GM18519 (cell line): ENCODE measurements at regions not wholly inside any gene's neighbourhood (a gene's known extent, or its start where the extent isn't known, plus 50 kb on each side); places are given as distances from the start of the nearest gene placed in this dataset.
"Not testable (repeated sequence)": the region's sequence is repeated elsewhere in the genome, so short reads cannot be mapped to it uniquely, and the experiment has no call there.

ENCODE experiments used
- ATAC-seq: cut with Tn5 transposase; IDR thresholded peaks from one replicate; pipeline ENCODE4 v1.9.1; 2021; ENCODE audit warnings: mild to moderate bottlenecking, moderate library complexity; ENCODE audit not compliant: unreplicated experiment, low FRiP score

DNA sequence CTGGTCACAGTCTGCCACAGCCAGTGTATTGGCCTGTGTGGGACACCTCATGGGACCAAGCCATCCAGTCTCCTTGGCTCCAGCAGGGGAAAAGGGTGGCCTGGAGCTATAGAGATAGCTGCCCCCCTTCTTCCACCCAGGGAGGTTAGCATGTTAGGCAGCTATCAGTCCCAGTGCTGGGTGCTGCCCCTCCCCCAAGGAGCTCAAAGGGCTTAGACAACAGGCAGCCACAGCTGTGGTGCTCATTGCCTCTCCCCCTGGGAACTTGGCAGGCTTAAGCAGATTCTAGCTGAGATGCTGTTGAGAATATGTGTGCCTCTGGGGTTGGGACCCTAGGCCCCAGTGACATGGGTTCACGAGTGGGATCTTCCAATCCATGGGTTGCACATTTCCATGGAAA lies 226.0 kb upstream of the PTGER4 start:
- no peak for ATAC-seq

DNA sequence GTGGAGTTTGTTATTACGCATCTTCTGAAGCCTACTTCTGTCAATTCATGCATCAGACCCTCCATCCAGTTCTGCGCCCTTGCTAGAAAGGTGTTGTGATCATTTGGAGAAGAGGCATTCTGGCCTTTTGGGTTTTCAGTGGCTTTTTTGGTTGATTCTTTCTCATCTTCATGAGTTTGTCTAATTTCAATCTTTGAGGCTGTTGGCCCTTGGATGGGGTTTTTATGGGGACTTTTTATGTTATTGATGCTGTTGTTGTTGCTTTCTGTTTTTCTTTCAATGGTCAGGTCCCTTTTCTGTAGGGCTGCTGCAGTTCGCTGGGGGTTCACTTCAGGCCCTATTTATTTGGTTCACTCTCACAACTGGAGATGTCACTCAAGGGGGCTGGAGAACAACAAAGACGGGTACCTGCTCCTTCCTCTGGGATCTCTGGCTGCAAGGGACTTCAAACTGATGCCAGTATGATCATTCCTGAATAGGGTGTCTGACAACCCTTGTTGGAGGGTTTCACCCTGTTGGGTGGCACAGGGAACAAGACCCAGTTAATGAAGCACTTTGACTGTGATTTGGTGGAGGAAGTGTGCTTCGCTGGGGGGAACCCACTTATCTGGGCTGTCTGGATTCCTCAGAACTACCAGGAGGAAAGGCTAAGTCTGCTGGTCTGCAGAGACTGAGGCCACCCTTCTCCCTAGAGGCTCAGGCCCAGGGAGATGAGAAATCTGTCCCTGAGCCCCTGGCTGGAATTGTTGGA lies 226.7 kb upstream of the PTGER4 start:
- no peak for ATAC-seq

DNA sequence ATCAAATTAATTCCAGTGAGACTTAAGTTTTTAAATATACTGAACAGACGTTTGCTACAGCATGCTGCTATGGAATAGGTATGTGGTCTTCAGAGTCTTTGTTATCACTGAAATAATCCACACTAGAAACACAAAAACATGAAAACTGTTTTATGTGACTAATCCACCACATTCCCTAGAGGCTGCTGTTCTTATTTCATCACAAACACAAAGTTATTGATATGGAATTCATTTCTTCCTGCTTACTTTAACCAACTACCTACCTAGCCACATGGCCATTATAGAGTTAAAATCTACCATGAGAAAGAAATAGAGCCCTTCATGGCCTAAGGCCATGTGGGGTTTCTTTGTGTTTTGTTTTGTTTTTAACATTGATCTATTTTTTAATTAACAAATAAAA lies 232.3 kb upstream of the PTGER4 start:
- no peak for ATAC-seq

DNA sequence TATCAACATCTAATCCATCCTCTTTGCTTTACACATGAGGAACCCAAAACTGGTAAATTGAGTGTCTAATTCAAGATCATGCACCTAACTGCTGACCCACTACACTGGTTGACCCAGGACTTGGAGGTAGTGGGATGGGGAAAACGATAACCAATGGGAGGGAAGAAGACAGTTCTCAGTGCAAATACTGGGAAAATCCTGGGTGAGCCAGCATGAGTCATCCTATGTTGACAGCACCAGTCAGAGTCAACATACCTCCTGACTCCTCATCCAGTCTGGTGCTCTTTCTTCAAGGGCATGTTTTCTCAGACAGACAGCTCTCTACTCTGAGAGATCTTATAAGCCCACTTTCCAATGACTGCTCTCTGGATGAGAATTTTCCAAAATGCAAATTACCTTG lies 232.8 kb upstream of the PTGER4 start:
- ATAC-seq = no peak

DNA sequence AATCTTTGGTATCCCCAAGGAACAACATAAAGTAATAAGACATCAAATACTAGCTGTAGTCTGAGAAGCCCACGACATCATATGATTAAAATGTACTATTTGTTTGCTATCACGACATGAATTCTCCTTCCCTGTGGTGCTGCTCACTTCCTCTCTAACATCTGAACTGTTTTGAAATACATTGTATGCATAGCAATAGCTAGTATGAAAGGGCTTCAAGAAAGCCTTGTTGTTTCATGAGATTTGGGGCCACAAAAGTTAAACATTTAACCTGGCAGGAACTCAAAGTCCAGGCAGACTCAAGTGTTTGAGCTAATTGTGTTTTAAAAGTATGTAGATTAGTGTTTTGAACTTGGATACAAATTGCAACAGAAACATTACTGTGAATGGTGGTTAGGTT lies 237.4 kb upstream of the PTGER4 start:
- no peak for ATAC-seq

DNA sequence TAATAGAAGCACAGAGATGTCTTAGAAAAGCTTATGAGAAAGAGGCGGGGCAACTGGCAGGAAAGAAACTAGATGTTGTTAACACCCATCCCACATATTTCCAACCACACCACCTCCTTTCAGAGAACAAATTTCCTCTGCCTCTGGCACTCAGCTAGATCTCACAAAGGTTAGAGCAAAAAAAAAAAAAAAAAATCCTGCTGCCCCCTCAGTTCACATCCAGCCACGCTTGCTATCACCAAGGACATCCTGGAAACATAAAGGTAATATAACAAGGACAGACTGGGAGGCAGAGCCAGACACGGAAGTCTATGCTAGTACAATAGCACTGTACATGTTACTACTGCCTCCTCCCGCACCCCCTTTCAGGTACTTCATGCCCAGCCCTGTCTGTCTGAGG lies 238.0 kb upstream of the PTGER4 start:
- no peak for ATAC-seq

DNA sequence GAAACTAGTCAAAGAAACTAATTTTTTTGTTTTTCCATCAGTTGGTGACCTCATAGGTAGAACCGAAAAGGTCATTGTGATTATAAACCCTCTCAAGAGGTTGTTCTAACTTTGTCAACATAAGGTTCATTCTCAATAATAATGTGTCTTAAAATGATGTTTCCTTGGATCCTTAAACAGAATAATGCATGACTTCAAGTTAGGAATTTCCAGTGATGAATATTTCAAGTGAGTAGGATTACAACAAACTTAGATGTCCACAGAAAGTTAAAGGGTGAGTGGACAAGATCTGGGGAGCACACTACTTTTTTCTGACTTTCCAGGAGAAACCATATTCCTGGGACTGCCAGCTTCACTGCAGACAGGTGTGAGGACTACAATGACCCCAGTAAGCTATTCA lies 239.0 kb upstream of the PTGER4 start:
- no peak for ATAC-seq

DNA sequence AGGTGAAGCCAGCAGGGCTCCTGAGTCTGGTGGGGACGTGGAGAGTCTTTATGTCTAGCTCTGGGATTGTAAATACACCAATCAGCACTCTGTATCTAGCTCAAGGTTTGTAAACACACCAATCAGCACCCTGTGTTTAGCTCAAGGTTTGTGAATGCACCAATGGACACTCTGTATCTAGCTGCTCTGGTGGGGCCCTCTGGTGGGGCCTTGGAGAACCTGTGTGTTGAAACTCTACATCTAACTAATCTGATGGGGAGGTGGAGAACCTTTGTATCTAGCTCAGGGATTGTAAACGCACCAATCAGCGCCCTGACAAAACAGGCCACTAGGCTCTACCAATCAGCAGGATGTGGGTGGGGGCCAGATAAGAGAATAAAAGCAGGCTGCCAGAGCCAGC lies 240.6 kb upstream of the PTGER4 start:
- ATAC-seq = not testable (repeated sequence)

DNA sequence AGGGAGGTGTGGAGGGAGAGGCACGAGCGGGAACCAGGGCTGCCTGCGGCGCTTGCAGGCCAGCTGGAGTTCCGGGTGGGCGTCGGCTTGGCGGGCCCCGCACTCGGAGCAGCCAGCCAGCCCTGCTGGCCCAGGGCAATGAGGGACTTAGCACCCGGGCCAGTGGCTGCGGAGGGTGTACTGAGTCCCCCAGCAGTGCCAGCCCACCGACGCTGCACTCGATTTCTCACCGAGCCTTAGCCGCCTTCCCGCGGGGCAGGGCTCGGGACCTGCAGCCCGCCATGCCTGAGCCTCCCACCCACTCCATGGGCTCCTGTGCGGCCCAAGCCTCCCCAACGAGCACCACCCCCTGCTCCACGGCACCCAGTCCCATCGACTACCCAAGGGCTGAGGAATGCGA lies 241.1 kb upstream of the PTGER4 start:
- not testable (repeated sequence) for ATAC-seq

DNA sequence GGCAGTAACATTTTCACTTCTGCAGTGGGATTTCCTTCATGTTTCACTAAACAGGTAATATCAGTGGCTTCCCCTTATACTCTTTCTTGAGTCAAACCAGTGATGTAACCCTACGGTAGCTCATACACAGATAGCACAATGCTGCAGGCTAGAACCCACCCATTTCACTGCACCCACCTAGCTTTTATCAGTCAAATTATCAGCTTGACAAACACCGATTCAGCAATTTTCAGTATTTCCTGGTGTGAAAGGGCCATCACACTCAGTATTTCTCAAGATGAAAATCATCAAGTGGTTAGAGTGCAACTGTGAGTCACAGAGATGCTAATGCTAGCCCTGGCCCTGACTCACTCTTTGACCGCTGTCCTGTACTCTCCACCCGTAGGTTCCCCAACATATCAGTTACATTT lies 242.3 kb upstream of the PTGER4 start:
- peak; percentile 68 for ATAC-seq

DNA sequence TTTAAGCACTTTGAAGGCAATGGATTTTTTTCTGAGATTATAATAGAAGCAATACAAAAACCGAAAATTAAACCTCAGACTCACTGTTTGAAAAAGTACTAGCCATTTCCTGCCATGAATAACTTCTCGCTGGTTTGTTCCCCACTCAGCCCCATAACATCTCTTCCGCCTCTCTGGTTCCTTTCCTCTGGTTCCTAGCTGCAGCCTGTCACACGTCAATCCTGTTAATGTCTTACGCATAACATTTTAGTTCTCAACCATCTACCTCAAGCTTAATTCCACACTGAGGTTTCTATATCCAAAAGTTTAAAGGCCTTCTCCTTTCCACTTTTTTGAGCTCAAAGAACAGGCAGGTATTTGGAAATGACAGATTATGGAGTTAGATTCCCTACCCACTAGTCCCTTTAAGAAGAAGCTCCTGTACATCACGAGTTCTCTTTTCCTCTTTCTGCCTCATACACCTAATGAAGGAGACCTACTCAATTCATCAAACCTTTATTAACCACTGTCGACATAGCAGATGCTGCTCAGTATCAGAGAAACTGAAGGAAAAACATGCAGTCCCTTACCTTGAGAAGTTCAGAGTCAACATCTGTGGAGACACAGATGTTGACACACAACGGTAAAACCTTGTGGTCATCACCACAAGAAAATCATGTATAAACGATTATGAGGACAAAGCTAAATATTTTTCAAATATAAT lies 243.0 kb upstream of the PTGER4 start:
- ATAC-seq = peak; percentile 34

DNA sequence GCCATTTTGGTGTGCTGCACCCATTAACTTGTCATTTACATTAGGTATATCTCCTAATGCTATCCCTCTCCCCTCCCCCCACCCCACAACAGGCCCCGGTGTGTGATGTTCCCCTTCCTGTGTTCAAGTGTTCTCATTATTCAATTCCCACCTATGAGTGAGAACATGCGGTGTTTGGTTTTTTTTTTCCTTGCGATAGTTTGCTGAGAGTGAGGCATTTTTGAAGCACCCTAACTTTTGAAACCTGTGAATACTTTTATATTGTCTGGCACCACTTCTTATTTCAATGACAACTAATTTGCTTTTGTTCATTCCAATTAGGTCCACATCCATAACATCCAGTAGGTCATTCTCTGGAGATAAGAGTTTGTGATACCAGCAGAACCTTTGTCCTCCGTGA lies 244.0 kb upstream of the PTGER4 start:
- not testable (repeated sequence) for ATAC-seq

DNA sequence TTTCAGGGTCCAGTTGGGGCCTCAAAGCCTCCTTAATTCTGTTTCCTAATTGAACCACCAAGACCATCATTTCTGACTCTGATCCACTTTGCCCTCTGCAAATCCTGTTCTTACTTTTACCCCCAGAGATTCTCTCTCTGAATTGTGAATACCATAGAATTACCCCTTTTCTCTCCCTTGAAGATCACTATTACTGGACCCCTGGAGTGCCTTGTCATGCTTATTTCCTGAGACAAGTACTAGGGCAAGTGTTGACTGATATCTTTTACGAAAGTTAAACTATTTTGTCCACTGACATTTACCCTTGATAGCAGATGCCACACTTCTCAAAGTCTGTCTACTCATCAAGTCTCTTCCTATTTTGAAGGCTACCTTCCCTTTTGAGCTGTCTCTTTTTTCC lies 246.9 kb upstream of the PTGER4 start:
- ATAC-seq = no peak

DNA sequence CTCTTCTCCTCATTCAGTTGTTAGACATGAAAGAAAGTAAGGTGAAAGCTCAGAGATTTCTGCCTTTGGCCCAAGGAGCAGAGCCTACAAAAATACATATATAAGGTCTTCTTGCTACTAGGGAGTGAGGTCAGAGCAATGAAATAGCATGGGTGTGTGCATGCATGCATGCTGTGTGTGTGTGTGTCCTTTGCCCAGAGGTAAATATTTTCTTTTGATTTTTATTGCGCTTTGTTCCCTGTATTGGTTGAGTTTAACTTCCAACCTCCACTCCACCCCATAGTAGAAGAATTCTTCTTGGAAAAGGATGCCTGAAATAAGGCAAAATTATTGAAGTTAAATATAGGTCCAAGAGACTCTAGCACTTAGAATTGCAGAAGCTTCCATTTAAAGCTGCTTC lies 248.0 kb upstream of the PTGER4 start:
- ATAC-seq = no peak

DNA sequence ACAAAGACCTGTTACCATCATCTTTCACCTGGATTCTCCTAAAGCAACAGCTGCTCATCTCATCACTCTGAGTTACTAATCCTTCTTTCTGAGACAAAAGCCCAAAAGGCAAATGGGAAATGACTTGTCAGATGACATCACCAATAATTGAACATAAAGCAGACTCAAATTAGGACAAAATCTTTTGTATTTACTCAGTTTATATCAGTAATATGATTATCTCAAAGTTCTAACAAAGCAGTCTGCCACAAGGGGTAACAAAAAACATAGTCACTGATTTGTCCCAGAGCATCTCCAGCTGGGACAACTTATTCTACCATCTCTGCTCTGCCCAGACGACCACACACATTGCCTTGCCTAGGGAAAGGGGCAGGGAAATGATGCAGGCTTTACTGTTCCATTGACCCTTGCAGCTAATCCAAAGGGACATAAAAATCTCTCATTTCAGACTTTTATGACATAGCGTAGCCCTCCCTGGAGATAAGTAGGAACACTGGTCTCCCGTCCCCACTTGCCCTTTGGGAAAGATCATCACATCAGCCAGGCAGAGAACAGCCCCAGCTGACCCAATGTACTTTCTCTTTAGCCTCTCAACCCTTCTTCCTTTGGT lies 249.5 kb upstream of the PTGER4 start:
- ATAC-seq = no peak

DNA sequence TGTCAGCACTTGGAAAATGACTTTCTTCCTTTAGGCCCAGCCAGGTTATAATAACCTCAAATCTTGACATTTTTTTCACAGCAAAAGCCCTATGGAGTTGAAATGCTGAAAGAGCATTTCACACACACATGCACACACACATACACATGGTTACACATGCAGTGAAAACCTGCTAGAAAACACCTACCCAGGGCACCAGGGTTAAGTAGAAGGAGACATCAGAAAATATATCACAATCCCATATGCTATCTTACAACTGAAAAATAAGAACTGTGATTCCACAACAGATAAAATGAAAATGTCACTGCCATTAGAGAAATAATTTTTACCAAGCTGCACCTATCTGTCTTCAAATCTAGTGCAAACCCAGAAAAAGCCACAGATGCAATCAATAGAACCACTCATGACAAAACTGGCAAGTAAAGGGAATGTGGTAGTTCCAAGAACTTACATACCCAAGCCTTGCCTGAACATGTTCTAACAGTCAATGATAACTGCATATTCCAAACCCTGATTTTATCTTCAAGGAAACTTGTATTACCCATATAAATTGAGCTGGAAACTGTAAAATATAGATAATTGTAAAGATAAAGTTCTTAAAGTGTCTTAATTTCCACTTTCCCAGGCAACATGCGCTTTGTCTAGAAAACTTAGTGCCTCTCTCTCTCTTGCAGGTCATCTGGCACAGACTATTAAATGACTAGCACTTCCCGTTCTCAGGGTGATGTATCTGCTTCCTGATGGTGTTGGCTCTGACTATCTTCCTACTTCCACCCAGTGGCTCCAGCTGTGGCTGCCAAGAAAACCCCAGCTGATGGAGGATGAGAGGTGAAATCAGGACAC lies 250.2 kb upstream of the PTGER4 start:
- no peak for ATAC-seq

DNA sequence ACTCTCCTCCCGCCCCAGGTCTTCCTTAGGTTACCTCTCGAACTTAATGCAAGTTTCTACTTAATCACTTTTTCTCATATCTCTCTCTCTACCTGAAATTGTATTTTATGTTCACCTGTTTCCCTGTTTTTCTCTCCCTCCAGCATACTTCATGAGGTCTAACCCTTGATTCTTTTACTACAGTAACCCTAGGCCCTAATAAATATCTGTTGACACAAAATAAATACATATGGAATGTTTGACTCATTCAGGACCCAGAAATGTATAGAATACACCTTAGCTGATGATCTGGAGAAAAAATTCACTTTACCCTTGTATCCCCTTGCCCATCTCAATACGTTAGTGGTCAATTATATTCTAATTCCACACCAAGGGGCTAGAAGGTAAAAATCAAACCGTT lies 250.9 kb upstream of the PTGER4 start:
- no peak for ATAC-seq

DNA sequence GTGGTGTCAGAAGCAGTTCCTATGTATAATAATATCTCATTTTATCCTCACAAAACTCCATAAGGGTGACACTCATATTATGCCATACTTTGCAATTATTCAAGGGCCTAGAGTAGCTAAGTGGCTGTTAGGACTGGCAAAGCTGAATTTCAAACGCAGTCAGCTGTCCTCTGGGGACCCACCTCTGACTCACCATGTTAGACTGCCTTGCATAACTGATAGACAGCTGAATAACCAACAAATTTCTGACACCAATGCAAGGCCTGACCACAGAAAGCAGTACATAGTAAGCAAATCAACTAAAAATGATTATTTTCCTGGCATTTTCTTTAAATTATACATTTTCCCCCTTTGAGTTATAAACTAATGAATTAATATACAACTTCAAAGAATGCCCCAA lies 251.6 kb upstream of the PTGER4 start:
- no peak for ATAC-seq

DNA sequence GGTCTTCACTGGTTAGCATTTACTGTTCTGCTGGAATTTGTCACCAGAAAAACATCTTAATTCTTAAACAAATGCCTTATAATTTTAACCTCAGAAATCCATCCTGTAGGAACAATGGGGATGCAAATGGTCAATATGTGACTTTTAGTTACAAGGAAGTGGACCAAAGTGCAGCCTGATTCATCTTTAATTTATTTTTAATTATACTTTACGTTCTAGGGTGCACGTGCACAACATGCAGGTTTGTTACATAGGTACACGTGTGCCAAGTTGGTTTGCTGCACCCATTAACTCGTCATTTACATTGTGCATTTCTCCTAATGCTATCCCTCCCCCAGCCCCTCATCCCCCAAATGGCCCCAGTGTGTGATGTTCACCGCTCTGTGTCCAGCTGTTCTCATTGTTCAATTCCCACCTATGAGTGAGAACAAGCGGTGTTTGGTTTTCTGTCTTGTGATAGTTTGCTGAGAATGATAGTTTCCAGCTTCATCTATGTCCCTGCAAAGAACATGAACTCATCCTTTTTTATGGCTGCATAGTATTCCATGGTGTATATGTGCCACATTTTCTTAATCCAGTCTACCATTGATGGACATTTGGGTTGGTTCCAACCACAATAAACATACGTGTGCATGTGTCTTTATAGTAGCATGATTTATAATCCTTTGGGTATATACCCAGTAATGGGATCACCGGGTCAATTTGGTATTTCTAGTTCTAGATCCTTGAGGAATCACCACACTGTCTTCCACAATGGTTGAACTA lies 262.5 kb upstream of the PTGER4 start:
- ATAC-seq = not testable (repeated sequence)

DNA sequence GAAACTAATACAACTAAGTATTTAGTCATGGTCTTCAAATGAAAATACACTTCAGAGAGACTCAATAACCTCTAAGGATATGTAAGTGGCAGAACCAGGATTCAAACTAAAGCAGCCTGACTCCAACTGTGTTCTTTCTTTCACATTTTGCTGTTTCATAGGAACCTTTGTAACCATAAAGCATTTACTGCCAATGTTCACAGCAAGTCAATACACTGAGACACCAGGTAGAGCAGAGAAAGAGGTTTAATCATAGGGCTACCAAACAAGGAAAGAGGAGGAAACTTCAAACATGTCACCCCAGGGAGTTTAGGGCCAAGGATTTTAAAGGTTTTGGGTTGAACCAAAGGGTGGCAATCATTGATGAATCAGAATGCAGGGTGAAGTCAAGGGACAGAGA lies 263.1 kb upstream of the PTGER4 start:
- ATAC-seq = no peak
